Astrocyte of the spinal cord (primary cell): ENCODE measurements at regions not wholly inside any gene's neighbourhood (a gene's known extent, or its start where the extent isn't known, plus 50 kb on each side); places are given as distances from the start of the nearest gene placed in this dataset.

Source experiments
- DNase-seq: peaks from one replicate; pipeline ENCODE4 v3.0.0; 2011; ENCODE audit warnings: low read depth, low spot score
- H3K4me3 ChIP-seq: 2 replicates; pipeline ENCODE4 v1.5.1; 2011; ENCODE audit warnings: low read depth, mild to moderate bottlenecking, low read length, moderate library complexity
- CTCF ChIP-seq: IDR thresholded peaks from 2 replicates; pipeline ENCODE4 v1.5.1; 2012; ENCODE audit warnings: low read depth, mild to moderate bottlenecking, low read length, inconsistent platforms
- in situ Hi-C: cut with HindIII; loops from 2 replicates; pipeline ENCODE4 v1.10.0; 2017; ENCODE audit warnings: low sequenced_read_pairs

GRCh38 chr10:28250782-28251181 lies 52.1 kb downstream of the MPP7 start:
- in situ Hi-C loops: no loop called here
- peak; percentile 53 for DNase-seq
- TF ChIP-seq CTCF: peak; percentile 47
- H3K4me3 ChIP-seq: no peak overlapping the region

- no peak for TF ChIP-seq CTCF
- in situ Hi-C loops: no loop called here
- no peak overlapping the region for H3K4me3 ChIP-seq
These were observed 52.5 kb downstream of the MPP7 start for GRCh38 chr10:28250358-28250757.

GRCh38 chr10:28249512-28249911 lies 53.4 kb downstream of the MPP7 start:
- TF ChIP-seq CTCF: no peak
- in situ Hi-C loops: no loop called here

More at GRCh38 chr10:28250358-28250757, 52.5 kb downstream of the MPP7 start:
- no peak for DNase-seq

GRCh38 chr10:28248092-28248491 lies 54.8 kb downstream of the MPP7 start:
- no peak for TF ChIP-seq CTCF
- no peak overlapping the region for H3K4me3 ChIP-seq
- in situ Hi-C loops: no loop called here
- peak; percentile 26 for DNase-seq

More at GRCh38 chr10:28249512-28249911, 53.4 kb downstream of the MPP7 start:
- no peak for DNase-seq
- H3K4me3 ChIP-seq: no peak overlapping the region

GRCh38 chr10:28246023-28246422 lies 56.8 kb downstream of the MPP7 start:
- no peak for TF ChIP-seq CTCF
- no peak for DNase-seq
- in situ Hi-C loops: no loop called here
- no peak overlapping the region for H3K4me3 ChIP-seq

- in situ Hi-C loops: no loop called here
- no peak overlapping the region for H3K4me3 ChIP-seq
- no peak for TF ChIP-seq CTCF
- no peak for DNase-seq
These were observed 58.9 kb downstream of the MPP7 start for GRCh38 chr10:28243923-28244322.
